GM06990 (cell line): ENCODE measurements at regions not wholly inside any gene's neighbourhood (a gene's known extent, or its start where the extent isn't known, plus 50 kb on each side); places are given as distances from the start of the nearest gene placed in this dataset.

Experiments used
- DNase-seq: peaks from one replicate; pipeline ENCODE4 v3.0.0-alpha.2; 2011; ENCODE audit not compliant: insufficient read length; ENCODE audit errors: extremely low read depth
- H3K27me3 ChIP-seq: replicated peaks from 2 replicates; pipeline ENCODE4 v1.6.0; 2011; ENCODE audit warnings: low read length; ENCODE audit not compliant: control insufficient read depth, insufficient read depth
- H3K36me3 ChIP-seq: 2 replicates; pipeline ENCODE4 v1.5.1; 2011; ENCODE audit warnings: low read length; ENCODE audit not compliant: control insufficient read depth, insufficient read depth
- H3K4me3 ChIP-seq: replicated peaks from 2 replicates; pipeline ENCODE4 v1.5.1; 2011; ENCODE audit warnings: low read depth, mild to moderate bottlenecking, control low read depth, low read length
- CTCF ChIP-seq: IDR thresholded peaks from 2 replicates; pipeline ENCODE4 v1.5.1; 2011; ENCODE audit warnings: low read length, control low read depth, mild to moderate bottlenecking, inconsistent platforms; ENCODE audit not compliant: insufficient read depth, poor library complexity, severe bottlenecking

- Histone ChIP-seq H3K36me3 (no peaks in the 10 kb centered on the region), H3K27me3 (no peaks in the 10 kb centered on the region; the same call in 1 of the 2 replicates), H3K4me3 (no peak overlapping the region)
- no peak for TF ChIP-seq CTCF
- no peak for DNase-seq
Measured at GRCh38 chr11:69209421-69210309, 53.9 kb downstream of the SMIM38 start.

- TF ChIP-seq CTCF: no peak
- DNase-seq: no peak
- Histone ChIP-seq H3K4me3 (no peak overlapping the region), H3K36me3 (no peaks in the 10 kb centered on the region), H3K27me3 (no peaks in the 10 kb centered on the region; the same call in 1 of the 2 replicates)
Measured at GRCh38 chr11:69210310-69211035, 54.7 kb downstream of the SMIM38 start.

- Histone ChIP-seq H3K36me3 (no peaks in the 10 kb centered on the region), H3K4me3 (no peak overlapping the region), H3K27me3 (no peaks in the 10 kb centered on the region; the same call in 1 of the 2 replicates)
- DNase-seq: no peak
- no peak for TF ChIP-seq CTCF
Measured at GRCh38 chr11:69211540-69211919, 55.8 kb downstream of the SMIM38 start.

GRCh38 chr11:69211920-69212797 is 56.4 kb downstream of the SMIM38 start:
- no peak for DNase-seq
- peak; percentile 15 for TF ChIP-seq CTCF

GRCh38 chr11:69212798-69213110 is 57.0 kb downstream of the SMIM38 start:
- no peaks in the 10 kb centered on the region for H3K36me3 ChIP-seq
- DNase-seq: no peak
- no peaks in the 10 kb centered on the region; the same call in 1 of the 2 replicates for H3K27me3 ChIP-seq
- no peak overlapping the region for H3K4me3 ChIP-seq
- TF ChIP-seq CTCF: no peak

More at GRCh38 chr11:69211920-69212797, 56.4 kb downstream of the SMIM38 start:
- no peaks in the 10 kb centered on the region; the same call in 1 of the 2 replicates for H3K27me3 ChIP-seq
- H3K4me3 ChIP-seq: no peak overlapping the region
- no peaks in the 10 kb centered on the region for H3K36me3 ChIP-seq
